Inflammatory macrophage (primary cell): ENCODE measurements at regions not wholly inside any gene's neighbourhood (a gene's known extent, or its start where the extent isn't known, plus 50 kb on each side); places are given as distances from the start of the nearest gene placed in this dataset.
"Not testable (repeated sequence)": the region's sequence is repeated elsewhere in the genome, so short reads cannot be mapped to it uniquely, and the experiment has no call there.

ENCODE experiments used
- DNase-seq, 2 donors: peaks; one replicate each; pipeline ENCODE4 v3.0.0-alpha.2; 2020 to 2022

GRCh38 chr2:16093639-16094529 lies 153.5 kb downstream of the MYCN start:
- DNase-seq, result no peak

- no peak for DNase-seq
These were observed 152.7 kb downstream of the MYCN start for GRCh38 chr2:16092861-16093638.

- no peak for DNase-seq
These were observed 151.4 kb downstream of the MYCN start for GRCh38 chr2:16091576-16092282.

GRCh38 chr2:16090650-16091575 lies 150.6 kb downstream of the MYCN start:
- DNase-seq, result no peak

- not testable (repeated sequence) for DNase-seq
These were observed 149.1 kb downstream of the MYCN start for GRCh38 chr2:16089491-16089890.

GRCh38 chr2:16088802-16089112 lies 148.4 kb downstream of the MYCN start:
- DNase-seq, result no peak

GRCh38 chr2:16088035-16088801 lies 147.9 kb downstream of the MYCN start:
- no peak for DNase-seq

GRCh38 chr2:16086136-16086535 lies 145.8 kb downstream of the MYCN start:
- not testable (repeated sequence) for DNase-seq

GRCh38 chr2:16085073-16085472 lies 144.7 kb downstream of the MYCN start:
- no peak for DNase-seq

- no peak for DNase-seq
These were observed 143.9 kb downstream of the MYCN start for GRCh38 chr2:16084274-16084673.

- DNase-seq, result no peak
These were observed 141.9 kb downstream of the MYCN start for GRCh38 chr2:16082276-16082675.

- DNase-seq, result no peak
These were observed 141.2 kb downstream of the MYCN start for GRCh38 chr2:16081316-16082200.

- no peak for DNase-seq
These were observed 140.2 kb downstream of the MYCN start for GRCh38 chr2:16080516-16080915.

GRCh38 chr2:16080071-16080470 lies 139.7 kb downstream of the MYCN start:
- no peak for DNase-seq

GRCh38 chr2:16079637-16080036 lies 139.3 kb downstream of the MYCN start:
- DNase-seq, result no peak

GRCh38 chr2:16077601-16078000 lies 137.3 kb downstream of the MYCN start:
- no peak for DNase-seq

GRCh38 chr2:16076911-16077310 lies 136.6 kb downstream of the MYCN start:
- no peak for DNase-seq

- DNase-seq, result no peak
These were observed 135.0 kb downstream of the MYCN start for GRCh38 chr2:16075045-16076012.

GRCh38 chr2:16073921-16074425 lies 133.6 kb downstream of the MYCN start:
- no peak for DNase-seq
